ENCODE measurements at regions not wholly inside any gene's neighbourhood (a gene's known extent, or its start where the extent isn't known, plus 50 kb on each side); places are given as distances from the start of the nearest gene placed in this dataset.
"Not testable (repeated sequence)": the region's sequence is repeated elsewhere in the genome, so short reads cannot be mapped to it uniquely, and the experiment has no call there.

- Histone ChIP-seq H2AFZ (ENCODE audit: low read length) (no peak overlapping the region), H3K36me3 (replicated peaks in 1 of 2; ENCODE audit: control insufficient read depth in 1 of 2, insufficient read depth in 2 of 2, low read length in 2 of 2) (no peaks in the 10 kb centered on the region), H3K79me2 (ENCODE audit: insufficient read depth, low read length) (no peaks in the 10 kb centered on the region), H3K27me3 (ENCODE audit: control insufficient read depth in 1 of 2, insufficient read depth in 2 of 2, low read length in 2 of 2) (no peaks in the 10 kb centered on the region), H3K9me3 (ENCODE audit: low read length) (no peaks in the 10 kb centered on the region), H3K4me2 (ENCODE audit: low read depth, low read length) (no peak overlapping the region), H3K4me1 (ENCODE audit: insufficient read depth, low read length) (no peaks in the 10 kb centered on the region), H3K9ac (ENCODE audit: insufficient read depth, low read depth, low read length) (no peak overlapping the region), H3K4me3 (replicated peaks in 1 of 3; ENCODE audit: insufficient read depth in 1 of 3, low read depth in 2 of 3, low read length in 3 of 3) (no peak overlapping the region), H4K20me1 (ENCODE audit: insufficient read depth, low read length) (no peaks in the 10 kb centered on the region), H3K27ac (ENCODE audit: extremely low read length, insufficient read depth, low read length) (no peak overlapping the region)
- no peak for ATAC-seq
- no peak for DNase-seq (ENCODE audit: low spot score)
- no TSS peak for BruUV-seq (replicated peaks)
- in situ Hi-C loops (cut with HindIII; ENCODE audit: extremely low pct_ligation_motif_present, low pct_unique_long_range_greater_than_20kb), result no loop called here
- TF ChIP-seq RFX1 (IDR thresholded peaks at IDR 0.05), result peak; percentile 47; the same call in 1 of the 2 replicates
- no peak for TF ChIP-seq ZBTB39 (CRISPR knock-in tag; IDR thresholded peaks at IDR 0.05)
- TF ChIP-seq ZNF337 (CRISPR knock-in tag; IDR thresholded peaks at IDR 0.05; ENCODE audit: borderline replicate concordance, low read depth), result no peak
- TF ChIP-seq, protein P1, sequence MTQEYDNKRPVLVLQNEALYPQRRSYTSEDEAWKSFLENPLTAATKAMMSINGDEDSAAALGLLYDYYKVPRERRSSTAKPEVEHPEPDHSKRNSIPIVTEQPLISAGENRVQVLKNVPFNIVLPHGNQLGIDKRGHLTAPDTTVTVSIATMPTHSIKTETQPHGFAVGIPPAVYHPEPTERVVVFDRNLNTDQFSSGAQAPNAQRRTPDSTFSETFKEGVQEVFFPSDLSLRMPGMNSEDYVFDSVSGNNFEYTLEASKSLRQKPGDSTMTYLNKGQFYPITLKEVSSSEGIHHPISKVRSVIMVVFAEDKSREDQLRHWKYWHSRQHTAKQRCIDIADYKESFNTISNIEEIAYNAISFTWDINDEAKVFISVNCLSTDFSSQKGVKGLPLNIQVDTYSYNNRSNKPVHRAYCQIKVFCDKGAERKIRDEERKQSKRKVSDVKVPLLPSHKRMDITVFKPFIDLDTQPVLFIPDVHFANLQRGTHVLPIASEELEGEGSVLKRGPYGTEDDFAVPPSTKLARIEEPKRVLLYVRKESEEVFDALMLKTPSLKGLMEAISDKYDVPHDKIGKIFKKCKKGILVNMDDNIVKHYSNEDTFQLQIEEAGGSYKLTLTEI (CRISPR knock-in tag; conservative IDR thresholded peaks at IDR 0.05), result no peak
- TF ChIP-seq ELF1 (CRISPR knock-in tag; IDR thresholded peaks at IDR 0.05), result no peak
- no peak for TF ChIP-seq ZNF274 (CRISPR knock-in tag; IDR thresholded peaks at IDR 0.05)
- no peak for TF ChIP-seq HMG20B (CRISPR knock-in tag; conservative IDR thresholded peaks at IDR 0.05)
- POLR2A ChIA-PET, result no interaction called here
- intact Hi-C loops (cut with micrococcal nuclease; ENCODE audit: unreplicated experiment), result no loop called here
- CTCF ChIA-PET (ENCODE audit: low intra/inter-chr PET ratio, low total read pairs), result no interaction called here
- 64% methylated on average over 5 of the region's 5 CpGs for WGBS (ENCODE audit: low lambda C conversion rate)
- no peak for FAIRE-seq
Measured at GRCh38 chr20:6660441-6660840, 107.0 kb upstream of the BMP2 start.

GRCh38 chr20:6658909-6659308 is 108.6 kb upstream of the BMP2 start:
- intact Hi-C loops (cut with micrococcal nuclease; ENCODE audit: unreplicated experiment); H3K79me2 ChIP-seq (ENCODE audit: insufficient read depth, low read length); CTCF ChIA-PET (ENCODE audit: low intra/inter-chr PET ratio, low total read pairs); DNase-seq (ENCODE audit: low spot score); BruUV-seq (replicated peaks); H3K27ac ChIP-seq (ENCODE audit: extremely low read length, insufficient read depth, low read length); H3K4me2 ChIP-seq (ENCODE audit: low read depth, low read length); ATAC-seq; POLR2A ChIA-PET; H3K4me1 ChIP-seq (ENCODE audit: insufficient read depth, low read length); H3K27me3 ChIP-seq (ENCODE audit: control insufficient read depth in 1 of 2, insufficient read depth in 2 of 2, low read length in 2 of 2); H3K9me3 ChIP-seq (ENCODE audit: low read length); H4K20me1 ChIP-seq (ENCODE audit: insufficient read depth, low read length); H3K4me3 ChIP-seq (replicated peaks in 1 of 3; ENCODE audit: insufficient read depth in 1 of 3, low read depth in 2 of 3, low read length in 3 of 3); FAIRE-seq; H2AFZ ChIP-seq (ENCODE audit: low read length); in situ Hi-C loops (cut with HindIII; ENCODE audit: extremely low pct_ligation_motif_present, low pct_unique_long_range_greater_than_20kb); H3K36me3 ChIP-seq (replicated peaks in 1 of 2; ENCODE audit: control insufficient read depth in 1 of 2, insufficient read depth in 2 of 2, low read length in 2 of 2); H3K9ac ChIP-seq (ENCODE audit: insufficient read depth, low read depth, low read length): not testable (repeated sequence)
- 51% methylated on average over 8 of the region's 8 CpGs for WGBS (ENCODE audit: low lambda C conversion rate)
